Nucleus accumbens (tissue), 56 donors: ENCODE measurements at regions not wholly inside any gene's neighbourhood (a gene's known extent, or its start where the extent isn't known, plus 50 kb on each side); places are given as distances from the start of the nearest gene placed in this dataset.

ENCODE experiments used
- DNase-seq, 56 donors: peaks; one replicate each; lab custom pipeline; 2025; lab: John Stamatoyannopoulos, UW

DNA sequence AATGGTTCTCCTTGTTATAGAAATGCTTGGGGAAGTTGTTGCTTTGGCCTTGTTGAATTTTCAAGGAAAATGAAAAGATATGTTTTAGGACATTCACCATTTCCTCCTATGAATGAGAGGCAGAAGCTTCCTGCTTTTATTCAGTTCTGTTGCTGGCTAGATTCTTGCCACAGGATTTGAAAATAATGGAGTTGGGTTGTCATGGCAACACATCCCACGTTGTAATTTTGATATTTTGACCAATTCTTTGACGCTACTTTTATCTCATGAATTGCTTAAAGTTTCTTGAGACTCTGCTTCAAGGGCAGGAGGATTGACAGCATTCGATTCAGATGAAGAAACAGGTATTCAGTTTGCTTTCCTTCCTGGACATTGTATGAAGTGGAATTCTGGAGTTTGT lies 331.5 kb downstream of the PRDM2 start:
- no peak for DNase-seq

DNA sequence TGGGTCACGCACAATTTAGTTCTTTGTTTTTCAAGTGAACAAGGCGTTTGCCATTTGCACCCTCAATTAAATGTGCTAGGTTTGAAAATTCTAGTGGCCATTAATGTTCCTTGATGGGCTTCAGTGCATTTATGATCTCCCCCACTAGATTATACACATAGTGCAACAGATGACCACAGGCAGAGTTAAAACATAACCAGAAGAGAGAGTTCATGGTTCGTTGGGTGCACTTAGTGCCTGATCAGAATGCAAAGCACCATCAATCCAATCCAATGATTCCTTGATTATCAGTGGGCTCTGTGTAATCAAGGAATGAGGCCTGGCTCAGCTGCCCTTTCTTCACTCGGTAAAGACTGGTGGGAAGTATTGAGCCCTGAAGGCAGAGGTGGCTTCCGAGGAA lies 334.5 kb downstream of the PRDM2 start:
- no peak for DNase-seq

DNA sequence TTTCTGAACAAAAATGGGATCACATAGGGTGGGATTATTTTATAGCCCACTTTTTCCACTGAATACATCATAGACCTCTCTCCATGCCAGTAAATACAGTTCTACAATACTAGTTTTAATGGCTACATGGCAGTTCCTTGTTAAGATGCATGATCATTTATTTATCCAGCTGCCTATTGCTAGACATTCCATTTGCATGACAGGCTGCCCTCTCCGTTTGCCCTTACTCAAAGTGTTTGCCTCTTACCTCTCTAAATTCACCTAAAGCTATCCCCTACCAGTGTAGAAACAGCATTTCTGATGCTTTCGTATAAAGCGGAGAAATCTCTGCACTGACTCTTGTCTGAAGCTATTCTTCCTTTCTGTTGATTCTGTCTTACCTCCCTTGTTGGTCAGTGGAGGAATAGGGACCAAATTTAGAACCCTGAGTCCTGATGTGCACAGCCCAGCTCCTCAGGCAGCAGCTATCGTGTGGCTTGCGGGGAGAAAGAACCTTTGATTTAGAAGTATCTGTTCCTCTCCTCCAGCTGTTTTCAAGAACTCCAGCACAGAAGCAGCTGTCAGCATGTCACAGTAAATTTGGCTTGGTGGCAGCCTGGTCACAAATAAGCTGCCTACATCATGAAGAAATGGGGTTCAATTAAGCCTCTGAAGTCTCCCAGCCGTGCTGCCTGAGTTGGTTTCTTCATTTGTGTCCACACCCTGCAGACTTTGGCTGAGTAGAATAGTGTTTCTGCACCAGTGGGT lies 337.3 kb downstream of the PRDM2 start:
- DNase-seq = no peak

GRCh38 chr1:14039582-14040430 lies 339.8 kb downstream of the PRDM2 start:
- no peak for DNase-seq

DNA sequence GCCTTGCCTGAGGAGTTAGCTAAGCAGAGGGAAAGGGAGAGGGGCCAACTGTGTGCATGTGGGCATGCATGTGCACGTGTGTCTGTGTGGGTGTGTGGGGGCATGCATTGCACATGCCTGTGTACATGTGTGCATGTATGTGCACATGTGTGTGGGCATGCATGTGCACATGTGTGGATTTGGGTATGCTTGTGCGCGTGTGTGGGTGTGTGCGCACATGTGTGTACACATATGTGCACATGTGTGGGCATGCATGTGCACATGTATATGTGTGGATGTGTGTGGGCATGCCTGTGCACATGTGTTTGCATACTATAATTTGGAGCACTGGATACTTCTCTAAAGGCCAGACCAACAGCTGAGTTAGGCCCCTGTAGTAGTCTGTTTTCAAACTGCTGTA lies 350.0 kb downstream of the PRDM2 start:
- no peak for DNase-seq

GRCh38 chr1:14055442-14056223 lies 355.6 kb downstream of the PRDM2 start:
- DNase-seq = peak in 7 of 56 donors; percentile 5 to 20 (median 13)

GRCh38 chr1:14057640-14058039 lies 357.7 kb downstream of the PRDM2 start:
- DNase-seq = no peak

GRCh38 chr1:14061204-14061603 lies 361.2 kb downstream of the PRDM2 start:
- DNase-seq = no peak

- DNase-seq = no peak
Measured at GRCh38 chr1:14061722-14062121, 361.7 kb downstream of the PRDM2 start.

DNA sequence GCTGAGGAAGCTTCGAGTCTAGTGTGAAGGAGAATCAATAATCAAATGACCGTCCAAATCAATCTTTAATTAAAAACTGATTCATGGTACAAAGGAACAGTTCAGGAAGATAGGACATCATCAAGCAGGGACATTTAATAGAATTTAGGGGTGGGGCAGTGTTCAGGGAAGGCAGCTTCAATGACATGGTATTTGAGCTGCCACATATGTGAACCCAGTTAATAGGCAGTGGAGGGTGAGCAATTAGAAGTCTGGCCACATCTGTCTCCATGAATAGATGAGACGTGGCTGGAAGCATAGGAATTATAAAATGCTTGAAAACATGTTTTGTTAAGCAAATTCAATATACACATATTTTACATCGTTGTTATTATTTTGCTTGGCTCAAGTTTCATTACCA lies 362.7 kb downstream of the PRDM2 start:
- DNase-seq = no peak

DNA sequence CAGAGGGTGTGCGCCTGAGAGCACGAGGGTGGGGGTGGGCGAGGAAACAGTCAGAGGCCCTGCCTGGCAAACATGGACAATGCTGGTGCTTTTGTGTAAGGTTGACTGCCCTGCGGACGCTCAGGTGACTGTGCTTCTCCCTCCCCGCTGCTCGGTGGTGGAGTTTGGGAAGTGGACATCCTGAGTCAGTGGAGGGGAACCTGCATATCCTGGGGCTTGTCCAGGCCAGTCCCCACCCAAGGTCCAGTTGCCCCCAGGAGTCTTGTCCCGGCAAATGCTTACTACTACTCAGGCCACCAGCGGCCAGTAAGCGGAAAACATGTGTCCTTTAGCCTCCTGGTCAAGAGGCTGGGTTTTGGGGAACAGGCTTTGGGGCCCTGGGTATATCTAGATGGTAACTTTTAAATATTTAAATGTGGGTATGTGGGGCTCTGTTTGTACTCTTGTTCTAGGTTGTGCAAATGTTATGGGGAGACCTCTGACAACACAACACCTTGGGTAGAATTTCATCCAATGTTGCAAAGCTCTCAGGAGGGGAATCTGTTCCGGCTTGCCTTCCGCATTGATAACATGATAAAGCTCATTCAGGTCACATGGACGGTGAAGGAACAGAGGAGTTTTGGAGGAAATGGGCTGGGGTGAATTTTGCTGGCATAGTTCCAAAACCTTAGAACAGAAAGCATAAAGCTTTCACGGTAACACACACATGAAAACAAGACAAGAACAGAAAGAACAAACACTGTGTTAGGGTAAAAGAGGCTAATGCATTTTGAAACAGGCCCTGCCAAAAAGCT lies 364.9 kb downstream of the PRDM2 start:
- DNase-seq = no peak

DNA sequence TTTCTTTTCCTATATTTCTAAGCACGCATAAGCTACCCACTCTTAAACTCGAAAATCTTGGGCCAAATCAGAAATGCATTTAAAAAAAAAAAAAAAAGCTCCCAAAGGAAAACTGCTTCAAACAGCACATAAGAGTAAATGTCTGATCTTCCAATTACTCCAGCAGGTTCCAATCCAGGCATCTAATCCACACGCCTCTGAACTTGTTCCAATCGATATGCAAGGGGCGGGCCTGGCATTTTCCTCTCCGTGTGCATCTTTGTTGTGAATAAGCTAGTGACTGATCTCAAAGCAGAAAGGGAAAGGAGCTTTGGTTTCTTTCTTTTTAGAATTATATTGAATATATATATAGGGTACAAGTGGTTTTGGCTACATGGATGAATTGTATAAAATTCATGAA lies 365.5 kb downstream of the PRDM2 start:
- DNase-seq = no peak

- DNase-seq = no peak
Measured at GRCh38 chr1:14067036-14067435, 367.0 kb downstream of the PRDM2 start.

- DNase-seq = peak in 26 of 56 donors; percentile 2 to 48 (median 14)
Measured at GRCh38 chr1:14067711-14068110, 367.7 kb downstream of the PRDM2 start.

DNA sequence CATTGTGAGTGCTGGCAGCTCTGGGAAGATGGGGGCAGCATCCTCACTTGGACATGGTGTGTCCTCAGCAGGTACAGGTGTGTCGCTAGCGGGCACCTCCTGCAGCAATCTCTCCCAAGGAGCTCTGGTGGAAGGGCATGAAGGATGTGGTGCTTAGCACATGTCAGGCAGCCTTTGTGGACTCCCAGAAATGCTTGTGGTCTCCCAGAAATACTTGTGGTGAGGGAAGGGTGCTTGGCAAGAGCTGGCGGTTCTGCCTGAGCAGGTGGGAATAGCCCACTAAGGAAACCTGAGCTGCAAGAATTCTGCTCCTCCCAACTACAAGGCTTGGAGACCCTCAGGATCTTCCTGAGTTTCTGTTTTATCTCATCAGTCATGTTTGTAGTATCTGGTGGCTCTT lies 371.6 kb downstream of the PRDM2 start:
- no peak for DNase-seq

- DNase-seq = no peak
Measured at GRCh38 chr1:14080653-14081052, 380.7 kb downstream of the PRDM2 start.

DNA sequence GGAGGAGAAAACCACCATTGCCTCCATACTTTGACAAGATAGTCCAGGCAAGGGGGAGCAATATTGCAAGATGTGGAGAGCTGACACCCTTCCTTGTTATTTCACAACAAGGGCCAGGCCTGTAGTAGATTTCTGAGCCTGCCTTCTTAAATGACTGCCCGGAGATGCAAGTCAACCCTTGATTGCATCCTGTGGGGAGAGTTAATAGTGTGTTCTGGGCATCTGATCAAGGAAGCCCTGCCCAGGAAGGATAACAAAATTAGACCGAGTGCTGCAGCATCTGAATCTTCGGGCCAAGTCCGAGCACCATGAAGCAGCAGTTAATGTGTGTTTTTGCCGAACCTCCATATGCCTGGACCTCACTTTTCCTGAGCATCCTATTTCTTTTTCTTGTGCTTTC lies 382.3 kb downstream of the PRDM2 start:
- DNase-seq = no peak

DNA sequence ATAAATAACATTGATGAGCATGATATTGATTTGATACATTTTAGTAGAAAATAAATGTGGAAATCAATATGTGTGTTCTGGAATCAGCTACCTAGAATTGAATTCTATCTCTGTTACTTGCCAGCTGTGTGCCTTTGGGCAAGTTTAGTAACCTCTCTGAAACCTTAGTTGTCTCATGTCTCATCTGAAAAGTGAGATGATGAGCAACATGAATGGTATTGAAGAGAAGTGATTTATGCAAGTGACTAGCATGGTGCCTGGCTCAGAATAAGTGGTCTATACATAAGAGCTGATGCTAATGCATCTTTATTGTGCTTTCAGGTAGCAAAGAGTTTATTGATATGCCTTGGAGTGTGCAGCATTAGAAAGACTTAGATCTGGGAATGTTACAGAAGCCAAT lies 383.3 kb downstream of the PRDM2 start:
- no peak for DNase-seq

DNA sequence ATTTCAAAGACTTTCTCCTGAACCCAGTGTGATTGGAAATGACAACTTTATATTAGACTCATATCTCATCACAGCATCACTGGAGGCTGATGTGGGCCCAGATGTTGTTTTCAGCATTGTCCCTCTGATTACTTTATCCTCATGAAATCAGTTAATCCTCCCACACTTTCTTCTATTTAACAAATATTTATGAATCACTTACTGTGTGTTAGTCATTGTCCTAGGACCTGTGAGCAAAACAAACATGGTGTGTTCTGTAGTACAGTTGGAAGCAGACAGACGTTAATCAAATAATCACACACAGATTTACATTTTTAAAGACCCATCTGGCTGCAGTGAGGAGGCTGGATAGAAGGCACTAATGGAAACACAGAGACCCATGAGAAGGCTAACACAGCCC lies 383.7 kb downstream of the PRDM2 start:
- no peak for DNase-seq

DNA sequence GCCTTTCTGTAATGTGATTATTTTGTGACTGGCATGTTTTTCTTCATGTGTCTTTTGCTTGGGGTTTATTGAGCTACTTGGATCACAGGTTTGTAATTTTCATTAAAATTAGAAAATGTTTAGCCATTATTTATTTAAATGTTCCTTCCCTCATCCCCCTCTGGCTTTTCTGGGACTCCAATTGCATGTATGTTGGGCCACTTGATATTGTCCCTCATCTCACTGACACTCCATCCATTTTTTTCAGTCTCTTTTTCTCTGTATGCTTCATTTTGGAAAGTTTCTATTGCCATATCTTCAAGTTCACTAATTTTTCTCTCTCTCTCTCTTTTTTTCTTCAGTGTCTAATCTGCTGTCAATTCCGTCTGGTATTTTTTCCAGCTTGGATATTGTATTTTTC lies 390.1 kb downstream of the PRDM2 start:
- DNase-seq = no peak
